ENCODE measurements at regions not wholly inside any gene's neighbourhood (a gene's known extent, or its start where the extent isn't known, plus 50 kb on each side); places are given as distances from the start of the nearest gene placed in this dataset.

- TF ChIP-seq CTCF (IDR thresholded peaks at IDR 0.05) (no peak), POLR2A (IDR thresholded peaks at IDR 0.05) (no peak), POLR2AphosphoS5 (IDR thresholded peaks at IDR 0.05) (no peak)
Observed at GRCh38 chr16:62216837-62217236, 180.6 kb upstream of the CDH8 start.

Data from prostate gland (tissue), 2 donors.